Hematopoietic multipotent progenitor cell (in vitro differentiated cells): ENCODE measurements at regions not wholly inside any gene's neighbourhood (a gene's known extent, or its start where the extent isn't known, plus 50 kb on each side); places are given as distances from the start of the nearest gene placed in this dataset.
"Not testable (repeated sequence)": the region's sequence is repeated elsewhere in the genome, so short reads cannot be mapped to it uniquely, and the experiment has no call there.

Experiments
- DNase-seq, 3 donors: peaks; one replicate each; pipeline ENCODE4 v3.0.0-alpha.2; 2011 to 2015; ENCODE audit warnings: low read depth in 2 of 3, low spot score in 2 of 3

GRCh38 chr2:18267501-18267900, 293.0 kb downstream of the RDH14 start:
- no peak for DNase-seq

GRCh38 chr2:18266699-18267098, 293.8 kb downstream of the RDH14 start:
- DNase-seq: not testable (repeated sequence)

- peak in 2 of 3 donors; percentile 5 to 57 for DNase-seq
Measured at GRCh38 chr2:18265614-18266586, 294.6 kb downstream of the RDH14 start.

- DNase-seq: no peak
Measured at GRCh38 chr2:18262601-18263000, 297.9 kb downstream of the RDH14 start.

- no peak for DNase-seq
Measured at GRCh38 chr2:18253686-18254197, 306.7 kb downstream of the RDH14 start.

- DNase-seq: no peak
Measured at GRCh38 chr2:18251486-18251885, 309.0 kb downstream of the RDH14 start.

GRCh38 chr2:18247282-18248110, 313.0 kb downstream of the RDH14 start:
- DNase-seq: no peak

- no peak for DNase-seq
Measured at GRCh38 chr2:18245375-18245774, 315.1 kb downstream of the RDH14 start.

GRCh38 chr2:18244845-18245244, 315.6 kb downstream of the RDH14 start:
- no peak for DNase-seq

GRCh38 chr2:18243816-18244215, 316.6 kb downstream of the RDH14 start:
- no peak for DNase-seq

- DNase-seq: no peak
Measured at GRCh38 chr2:18242716-18243115, 317.7 kb downstream of the RDH14 start.

- no peak for DNase-seq
Measured at GRCh38 chr2:18238209-18238608, 322.2 kb downstream of the RDH14 start.

- DNase-seq: no peak
Measured at GRCh38 chr2:18237298-18237697, 323.2 kb downstream of the RDH14 start.

GRCh38 chr2:18232731-18233438, 327.6 kb downstream of the RDH14 start:
- DNase-seq: no peak

- DNase-seq: no peak
Measured at GRCh38 chr2:18230668-18231067, 329.8 kb downstream of the RDH14 start.

- no peak for DNase-seq
Measured at GRCh38 chr2:18219676-18220075, 340.8 kb downstream of the RDH14 start.

- no peak for DNase-seq
Measured at GRCh38 chr2:18218160-18218933, 339.9 kb downstream of the KCNS3 start.

GRCh38 chr2:18214936-18215335, 336.5 kb downstream of the KCNS3 start:
- DNase-seq: no peak

- DNase-seq: no peak
Measured at GRCh38 chr2:18213986-18214385, 335.5 kb downstream of the KCNS3 start.
